Iris pigment epithelial cell (primary cell): ENCODE measurements at regions not wholly inside any gene's neighbourhood (a gene's known extent, or its start where the extent isn't known, plus 50 kb on each side); places are given as distances from the start of the nearest gene placed in this dataset.
"Not testable (repeated sequence)": the region's sequence is repeated elsewhere in the genome, so short reads cannot be mapped to it uniquely, and the experiment has no call there.

Experiments
- DNase-seq: peaks from one replicate; pipeline ENCODE4 v3.0.0-alpha.2; 2011; ENCODE audit warnings: low read depth

DNA sequence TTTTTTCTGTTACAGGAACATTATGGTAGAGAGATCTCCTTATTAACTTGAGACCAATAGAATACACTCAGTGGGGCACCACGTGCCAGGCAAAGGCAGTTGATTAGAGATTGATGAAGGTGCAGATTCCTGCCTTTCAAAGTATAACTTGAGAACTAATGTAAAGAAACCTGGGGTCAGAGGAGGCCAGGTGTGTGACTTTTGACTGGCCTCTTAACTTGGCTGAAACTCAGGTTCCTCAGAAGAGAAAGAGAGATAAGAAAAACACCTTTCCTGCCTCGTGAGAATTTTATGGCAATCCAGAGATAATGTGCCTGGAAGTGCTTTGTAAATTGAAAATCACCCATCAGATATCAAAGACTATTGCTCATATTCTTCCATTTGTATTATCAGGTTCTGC lies 110.7 kb upstream of the GZMB start:
- DNase-seq: no peak

DNA sequence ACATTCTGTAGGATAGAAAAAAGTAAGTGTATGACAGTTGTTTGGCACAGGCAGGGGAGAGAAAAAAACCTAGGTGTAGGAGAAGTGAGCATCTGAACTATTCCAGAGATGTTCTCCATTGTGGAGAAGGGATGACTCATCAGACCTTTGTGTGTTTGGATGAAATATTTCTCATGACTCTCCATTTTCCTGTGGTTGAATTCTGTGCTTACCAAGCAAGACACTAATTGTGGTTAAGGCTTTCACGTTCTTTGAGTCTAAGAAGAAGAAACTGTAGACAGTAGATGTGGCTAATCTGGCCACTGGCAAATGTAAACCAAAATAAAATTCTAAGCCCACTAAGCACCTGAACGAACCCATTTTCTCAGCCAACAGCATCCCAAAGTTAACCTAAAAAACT lies 107.9 kb upstream of the GZMB start:
- DNase-seq: peak; percentile 22

DNA sequence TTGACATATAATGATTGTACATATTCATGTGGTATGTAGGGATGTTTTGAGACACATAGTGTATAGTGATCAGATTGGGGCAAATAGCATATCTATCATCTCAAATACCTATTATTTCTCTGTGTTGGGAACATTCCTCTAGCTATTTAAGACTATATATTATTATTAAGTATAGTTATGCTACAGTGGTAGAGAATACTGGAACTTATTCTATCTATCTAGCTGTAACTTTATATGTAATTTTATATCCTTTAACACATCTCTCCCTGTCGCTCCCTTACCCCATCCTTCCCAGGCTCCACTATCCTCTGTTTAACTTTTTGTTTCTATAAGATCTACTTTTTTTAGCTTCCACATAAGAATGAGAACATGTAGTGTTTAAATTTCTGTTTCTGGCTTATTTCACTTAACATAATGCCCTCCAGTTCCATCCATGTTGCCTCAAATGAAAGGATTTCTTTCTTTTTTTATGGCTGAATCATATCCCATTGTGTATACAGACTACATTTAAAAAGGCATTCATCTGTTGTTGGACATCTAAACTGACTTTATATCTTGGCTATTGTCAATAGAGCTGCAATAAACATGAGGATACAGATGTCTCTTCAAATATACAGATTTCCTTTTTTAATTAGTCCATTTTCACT lies 102.1 kb upstream of the GZMB start:
- DNase-seq: no peak

DNA sequence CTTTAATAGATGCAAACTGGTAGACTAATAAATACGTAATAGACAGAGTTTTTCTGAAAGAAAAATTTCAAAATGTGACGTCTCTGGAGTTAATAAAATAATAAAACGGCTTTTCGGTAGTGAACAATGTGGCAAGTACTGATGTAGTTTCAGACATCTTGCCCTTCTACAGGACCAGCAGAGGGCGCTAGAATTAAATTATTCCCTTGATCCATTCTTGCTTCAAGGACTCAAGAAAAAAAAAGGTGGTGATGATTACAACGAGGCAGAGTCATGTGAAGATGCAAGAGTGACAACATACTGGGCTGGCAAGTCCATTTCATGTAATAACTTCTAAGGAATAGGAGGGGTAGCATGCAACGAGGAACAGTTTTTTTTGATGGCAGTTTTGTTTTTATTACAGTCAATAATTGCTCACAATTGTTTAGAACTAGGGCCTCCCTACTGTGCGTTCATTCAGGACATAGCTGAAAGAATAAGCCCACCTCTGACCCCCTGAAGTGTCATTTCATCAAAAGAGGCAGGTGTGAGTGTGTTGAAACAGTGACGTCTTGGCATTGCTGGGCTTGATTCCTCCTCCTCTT lies 101.0 kb upstream of the GZMB start:
- DNase-seq: peak; percentile 64

DNA sequence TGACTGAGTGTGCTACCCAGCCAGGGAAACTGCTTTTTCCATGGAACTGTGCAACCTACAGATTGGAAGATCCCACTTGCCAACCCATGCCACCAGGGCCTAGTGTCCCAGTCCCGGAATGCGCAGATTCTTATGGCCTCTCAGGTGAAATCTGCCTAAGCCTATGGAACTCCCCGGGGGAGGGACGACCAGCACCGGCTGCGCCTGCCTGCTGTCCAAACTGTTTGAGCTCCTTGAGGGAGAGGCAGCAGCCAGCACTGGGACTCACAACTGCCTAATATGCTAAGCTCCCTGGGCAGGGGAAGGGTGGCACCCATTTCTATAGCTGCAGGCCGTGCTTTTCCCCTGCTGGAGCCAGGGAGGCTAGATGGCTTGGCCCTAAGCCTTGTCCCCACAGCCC lies 92.5 kb upstream of the GZMB start:
- no peak for DNase-seq

DNA sequence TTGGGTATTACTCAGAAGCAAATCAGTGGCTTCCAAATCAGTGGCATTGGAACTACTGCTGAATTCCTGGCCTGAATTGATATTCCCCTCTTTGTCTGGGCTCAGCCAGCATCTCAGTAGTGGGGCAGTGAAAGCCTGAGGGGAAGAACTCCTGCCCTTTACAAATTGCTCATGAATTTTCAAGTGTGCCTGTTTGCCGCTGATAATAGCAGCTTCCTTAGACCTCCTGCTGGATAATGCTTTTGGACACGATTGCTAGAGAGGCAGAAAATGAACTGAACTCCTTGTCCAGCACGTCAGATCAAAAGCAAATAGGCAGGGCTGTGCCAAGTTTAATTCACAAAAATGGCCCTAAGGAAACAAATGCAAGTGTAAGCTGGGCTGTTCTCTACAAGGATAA lies 91.3 kb upstream of the GZMB start:
- no peak for DNase-seq

DNA sequence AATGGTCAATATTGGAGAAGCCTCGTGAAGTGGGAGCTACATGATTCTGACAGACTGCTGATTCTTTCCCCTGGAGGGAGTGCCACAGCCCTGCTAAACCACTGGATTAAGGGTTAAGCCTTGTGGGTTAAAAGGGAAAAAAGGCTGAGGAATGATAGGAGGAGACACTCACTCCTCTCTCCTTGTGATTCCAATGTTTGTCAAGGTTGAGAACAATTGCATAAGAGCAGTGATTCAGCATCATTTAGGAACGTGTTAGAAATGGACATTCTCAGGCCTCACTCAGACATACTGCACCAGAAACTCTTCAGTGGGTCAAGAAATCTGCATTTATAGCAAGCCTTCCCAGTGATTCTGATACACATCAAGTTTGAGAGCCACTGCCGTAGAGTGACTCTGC lies 87.8 kb upstream of the GZMB start:
- peak; percentile 7 for DNase-seq

DNA sequence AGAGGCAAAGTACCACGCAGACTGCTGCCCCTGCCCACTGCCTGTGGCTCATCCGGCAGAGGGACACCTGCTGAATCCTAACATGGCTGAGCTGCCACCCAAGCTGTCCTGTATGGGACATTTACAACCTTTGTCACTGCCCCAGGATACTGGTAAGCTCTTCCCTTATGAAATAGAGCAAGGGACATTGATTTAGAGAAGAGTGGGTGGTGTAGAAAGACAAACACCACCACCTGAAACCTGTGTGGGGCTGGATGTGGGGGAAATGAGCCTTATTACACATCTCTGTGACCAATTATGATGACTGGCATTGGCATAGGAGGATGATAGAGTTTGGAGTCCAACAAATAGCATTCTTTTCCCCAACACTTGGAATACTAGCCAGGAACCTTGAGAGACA lies 81.2 kb upstream of the GZMB start:
- no peak for DNase-seq

DNA sequence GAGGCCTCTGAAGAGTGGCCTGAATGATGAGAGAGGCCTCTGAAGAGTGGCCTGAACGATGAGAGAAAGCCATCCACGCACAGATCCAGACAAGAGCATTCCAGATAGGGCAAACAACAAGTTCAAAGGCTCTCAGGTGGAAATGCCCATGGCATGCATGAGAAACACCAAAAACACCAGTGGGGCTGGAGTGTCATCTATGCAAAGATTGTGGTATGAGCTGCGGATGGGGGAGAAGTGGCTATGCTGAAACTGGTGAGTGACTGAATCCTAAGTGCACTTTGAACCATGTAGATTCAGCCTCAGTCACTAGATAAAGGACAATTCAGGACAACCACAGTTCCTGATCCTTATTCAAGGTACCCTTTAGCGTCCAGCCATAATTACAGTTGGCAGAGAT lies 79.4 kb upstream of the GZMB start:
- DNase-seq: no peak

DNA sequence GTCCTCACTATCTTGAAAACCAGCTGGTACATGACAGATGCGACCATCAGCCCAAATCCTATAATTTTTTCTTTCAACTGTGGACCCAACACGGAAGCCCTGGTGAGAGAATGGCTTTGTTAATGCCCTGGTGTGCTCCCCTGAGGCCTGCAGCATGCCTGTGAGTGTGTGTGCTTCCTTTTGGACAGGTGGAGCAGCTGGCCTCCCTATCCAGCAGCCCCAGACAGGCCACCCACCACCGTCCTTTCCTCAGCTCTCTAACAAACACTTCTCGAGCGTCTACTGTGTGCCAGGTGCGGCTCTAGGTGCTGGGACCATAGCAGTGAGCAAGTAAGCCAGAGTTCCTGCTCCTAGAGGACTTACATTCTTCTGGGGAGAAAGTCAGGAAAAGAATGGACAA lies 78.9 kb upstream of the GZMB start:
- no peak for DNase-seq

DNA sequence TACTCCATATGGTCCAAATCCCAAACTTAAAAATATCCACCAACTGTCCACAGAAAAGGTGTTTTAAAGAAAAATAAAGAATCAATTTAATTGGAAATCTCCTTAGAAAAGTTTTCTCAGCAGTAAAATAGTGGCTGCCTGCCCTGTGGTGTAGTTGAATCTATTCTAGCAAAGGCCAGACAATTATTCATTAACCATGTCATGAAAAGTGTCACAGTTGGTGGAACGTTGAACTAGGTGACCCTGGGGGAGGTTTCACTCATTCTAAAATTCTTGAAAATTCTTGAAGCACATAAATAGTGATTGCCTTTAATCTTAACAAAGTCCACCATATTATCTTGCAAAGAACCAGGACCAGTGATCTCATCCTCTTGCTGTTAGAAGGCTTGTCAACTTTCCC lies 78.4 kb upstream of the GZMB start:
- DNase-seq: no peak

DNA sequence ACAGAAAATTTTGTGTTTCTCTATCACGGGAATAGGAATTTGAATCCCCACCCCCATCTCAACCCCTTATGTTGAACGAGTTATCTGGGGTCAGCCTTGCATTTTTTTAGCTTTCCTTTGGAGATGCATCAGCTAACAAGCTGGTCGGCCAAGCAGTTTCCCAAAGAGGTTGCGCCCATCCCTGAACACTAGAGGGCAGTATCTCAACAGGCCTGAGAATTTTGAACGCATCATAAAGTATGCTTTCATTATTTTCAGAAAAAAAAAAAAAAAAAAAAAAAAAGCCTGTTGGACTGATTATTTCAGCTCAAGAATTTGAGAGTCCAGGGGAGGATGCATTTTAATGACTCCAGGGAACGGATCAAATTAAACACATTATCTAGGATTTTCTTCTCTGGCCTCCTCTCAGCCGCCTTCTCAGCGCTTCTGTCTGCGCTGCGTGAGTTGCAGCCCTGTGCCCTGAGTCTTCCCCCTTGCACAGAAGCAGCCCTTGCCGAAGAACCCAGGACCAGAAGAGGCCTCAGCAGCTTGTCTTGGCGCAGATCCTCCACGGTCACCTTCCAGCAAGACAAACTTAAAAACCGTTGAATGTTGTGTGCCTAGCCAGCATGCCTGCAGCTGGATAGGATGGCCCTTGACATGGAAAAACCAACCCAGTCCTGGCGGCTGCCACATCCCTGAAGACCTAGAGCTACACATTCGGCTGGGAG lies 76.6 kb upstream of the GZMB start:
- peak; percentile 60 for DNase-seq

DNA sequence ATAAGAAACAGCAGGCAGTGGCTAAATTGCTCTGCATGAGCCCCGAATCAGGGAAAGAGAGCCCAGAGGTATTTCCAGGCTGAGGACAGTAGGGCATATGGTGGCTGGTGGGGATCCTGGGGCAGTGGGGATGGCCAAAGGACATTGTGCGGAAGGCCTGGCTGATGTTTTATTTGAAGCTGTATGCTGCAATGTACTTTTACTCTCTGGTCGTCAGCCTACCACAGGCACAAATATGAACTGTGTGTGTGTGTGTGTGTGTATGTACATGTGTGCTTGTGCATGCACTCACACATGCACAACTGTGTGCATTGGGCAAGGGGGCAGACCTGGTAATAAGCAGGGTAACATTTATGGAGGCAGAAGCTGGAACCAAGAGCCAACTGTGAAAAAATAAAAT lies 74.7 kb upstream of the GZMB start:
- no peak for DNase-seq

DNA sequence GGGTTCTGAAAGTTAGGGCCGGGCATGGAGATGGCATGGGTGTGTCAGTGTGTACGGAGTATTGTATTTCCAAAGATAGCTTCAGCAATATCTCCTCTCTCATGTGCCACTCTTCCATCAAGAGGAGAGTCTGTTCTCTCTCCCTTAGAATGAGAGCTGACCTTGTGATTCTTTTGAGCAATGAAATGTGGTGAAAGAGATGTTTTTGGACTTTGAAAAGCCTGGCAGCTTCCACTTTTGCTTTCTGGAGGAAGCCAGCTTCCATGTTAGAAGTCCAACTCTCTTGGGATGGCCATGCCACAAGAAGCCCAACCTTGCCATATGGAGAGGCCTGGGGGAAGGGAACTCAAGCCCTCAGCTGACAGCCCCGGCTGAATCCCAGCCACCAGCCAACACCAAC lies 72.4 kb upstream of the GZMB start:
- DNase-seq: no peak

DNA sequence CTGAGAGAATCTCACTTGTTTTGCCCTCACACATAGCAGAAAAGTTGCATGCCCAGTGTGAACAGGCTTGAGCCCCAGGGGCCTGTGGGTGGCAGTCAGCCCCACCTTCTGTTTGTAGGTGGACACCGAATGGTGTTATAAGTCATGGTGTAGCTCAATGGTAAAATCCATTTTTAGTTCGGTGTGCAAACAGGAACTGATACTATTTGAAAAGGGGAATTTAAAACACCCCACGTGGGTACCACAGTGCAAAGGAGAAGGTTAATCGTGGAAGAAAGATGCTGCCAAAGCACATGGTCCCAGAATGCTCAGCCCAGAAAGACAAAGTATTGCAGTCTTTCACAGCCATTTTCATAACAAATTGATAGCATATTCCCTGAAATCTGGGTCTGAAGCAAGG lies 71.8 kb upstream of the GZMB start:
- DNase-seq: no peak

DNA sequence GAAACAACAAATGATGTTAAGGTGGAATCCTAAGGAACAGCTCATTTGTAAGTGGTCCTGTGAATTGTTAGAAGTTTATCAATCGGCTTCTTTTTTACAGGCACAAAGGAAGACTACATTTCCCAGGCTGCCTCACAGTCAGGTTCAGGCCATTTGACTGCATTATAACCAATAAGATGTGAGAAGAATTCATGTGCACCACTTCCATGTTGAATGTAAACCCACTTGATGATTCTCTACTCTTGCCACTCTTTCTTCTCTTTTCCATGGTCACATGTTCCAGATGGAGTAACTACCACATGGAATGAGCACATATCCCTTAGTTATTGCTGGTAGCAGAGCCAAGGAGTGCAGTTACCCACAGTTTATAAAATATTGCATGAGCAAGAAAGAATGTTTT lies 67.1 kb upstream of the GZMB start:
- no peak for DNase-seq

DNA sequence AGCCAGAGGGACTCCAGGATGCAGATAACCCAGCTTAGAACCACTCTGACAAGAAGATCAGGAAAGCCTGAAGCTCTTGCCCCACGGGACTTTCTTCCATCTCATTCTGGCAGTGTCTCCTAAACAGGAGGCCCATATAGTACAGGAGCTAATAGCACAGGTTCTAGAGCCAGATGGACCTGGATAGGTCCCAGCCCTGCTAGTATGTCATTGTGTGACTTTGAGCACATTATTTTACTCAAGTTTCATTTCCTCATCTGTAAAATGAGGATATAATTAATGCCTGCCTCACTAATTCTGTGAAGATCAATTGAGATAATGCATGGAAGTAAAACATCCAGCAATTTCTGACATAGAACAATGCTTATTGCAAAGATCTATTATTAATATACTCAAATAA lies 66.5 kb upstream of the GZMB start:
- no peak for DNase-seq

DNA sequence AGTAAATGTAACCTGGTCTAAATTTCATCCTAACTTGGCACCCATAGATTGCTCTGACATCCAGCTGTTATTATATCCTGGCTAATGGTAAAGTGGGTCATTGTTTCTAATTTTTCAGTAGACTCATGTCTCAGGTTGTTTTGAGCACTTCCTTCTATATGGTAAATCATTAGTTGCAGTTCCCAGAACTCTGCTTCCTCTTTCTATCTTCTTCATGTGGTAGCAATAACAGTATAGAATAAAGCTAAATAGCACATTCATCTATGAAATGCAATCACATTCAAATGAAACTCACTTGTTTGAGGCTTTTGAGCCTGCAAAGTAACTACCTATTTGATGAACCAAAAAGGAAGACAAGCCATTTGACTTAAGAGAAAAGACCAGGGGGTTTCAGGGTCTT lies 65.1 kb upstream of the GZMB start:
- no peak for DNase-seq

DNA sequence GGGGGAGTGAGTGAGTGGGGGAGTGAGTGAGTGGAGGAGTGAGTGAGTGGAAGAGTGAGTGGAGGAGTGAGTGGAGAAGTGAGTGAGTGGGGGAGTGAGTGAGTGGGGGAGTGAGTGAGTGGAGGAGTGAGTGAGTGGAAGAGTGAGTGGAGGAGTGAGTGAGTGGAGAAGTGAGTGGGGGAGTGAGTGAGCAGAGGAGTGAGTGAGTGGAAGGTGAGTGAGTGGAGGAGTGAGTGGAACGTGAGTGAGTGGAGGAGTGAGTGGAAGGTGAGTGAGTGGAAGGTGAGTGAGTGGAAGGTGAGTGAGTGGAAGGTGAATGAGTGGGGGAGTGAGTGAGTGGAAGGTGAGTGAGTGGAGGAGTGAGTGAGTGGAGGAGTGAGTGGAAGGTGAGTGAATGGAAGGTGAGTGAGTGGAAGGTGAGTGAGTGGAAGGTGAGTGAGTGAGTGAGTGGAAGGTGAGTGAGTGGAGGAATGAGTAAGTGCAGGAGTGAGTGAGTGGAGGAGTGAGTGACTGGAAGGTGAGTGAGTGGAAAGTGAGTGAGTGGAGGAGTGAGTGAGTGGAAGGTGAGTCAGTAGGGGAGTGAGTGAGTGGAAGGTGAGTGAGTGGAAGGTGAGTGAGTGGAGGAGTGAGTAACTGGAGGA lies 62.4 kb upstream of the GZMB start:
- DNase-seq: not testable (repeated sequence)

DNA sequence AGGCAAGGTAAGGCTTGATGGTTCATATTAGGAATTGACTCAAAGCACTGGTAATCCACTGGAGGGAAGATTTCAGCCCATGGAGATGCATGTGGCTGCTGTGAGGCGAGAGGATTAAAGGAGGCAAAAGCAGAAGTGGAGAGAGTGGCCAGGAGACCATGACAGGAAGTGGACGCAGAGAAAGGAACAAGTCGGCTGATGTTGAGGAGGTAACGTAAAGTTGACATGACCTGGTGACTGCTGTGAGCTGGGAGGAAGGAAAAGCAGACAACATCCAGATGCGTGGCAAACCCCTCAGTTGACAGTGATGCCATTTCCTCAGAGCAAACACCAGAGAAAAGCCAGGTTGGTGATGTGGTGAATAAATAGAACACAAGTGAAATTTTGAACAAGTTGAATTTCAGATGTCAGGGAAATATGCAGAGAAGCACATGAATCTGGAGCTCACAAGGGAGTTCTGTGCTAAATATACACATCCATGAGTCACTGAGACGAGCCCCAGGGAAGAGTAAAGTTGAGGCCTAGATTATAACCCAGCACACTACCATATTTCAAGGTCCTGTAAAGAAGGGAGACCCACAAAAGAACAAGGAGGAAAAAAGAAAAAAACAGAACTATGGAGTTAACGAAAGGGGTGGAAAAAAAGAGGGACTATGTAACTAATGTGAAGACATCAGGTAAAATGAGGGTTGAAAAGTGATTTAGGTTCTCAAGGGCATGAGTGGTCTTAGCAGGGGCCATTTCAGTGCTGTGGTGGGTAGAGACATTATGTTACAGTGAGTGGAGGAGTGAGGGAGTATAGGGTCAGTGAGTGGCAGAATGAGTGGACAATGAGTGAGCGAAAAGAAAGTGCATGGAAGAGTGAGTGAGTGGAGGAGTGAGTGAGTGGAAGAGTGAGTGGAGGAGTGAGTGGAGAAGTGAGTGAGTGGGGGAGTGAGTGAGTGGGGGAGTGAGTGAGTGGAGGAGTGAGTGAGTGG lies 61.6 kb upstream of the GZMB start:
- DNase-seq: no peak

DNA sequence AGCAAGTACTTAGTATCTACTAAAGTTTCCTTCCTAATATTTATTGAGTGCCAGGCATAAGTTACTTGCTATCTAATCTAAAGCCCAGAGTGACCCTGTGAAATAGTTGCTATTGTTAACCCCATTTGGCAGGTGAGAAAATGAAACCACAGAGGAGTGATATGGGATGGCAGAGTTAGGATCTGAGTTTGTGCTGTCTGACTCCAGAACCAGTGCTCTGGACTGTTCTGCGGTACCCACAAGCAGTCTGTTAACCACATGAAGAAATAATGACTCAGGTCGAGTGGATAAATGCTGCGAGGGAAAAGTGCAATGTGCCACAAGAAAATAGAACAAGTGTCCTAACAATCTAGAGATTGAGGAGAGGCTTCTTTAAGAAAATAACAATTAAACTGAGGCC lies 60.7 kb upstream of the GZMB start:
- no peak for DNase-seq

DNA sequence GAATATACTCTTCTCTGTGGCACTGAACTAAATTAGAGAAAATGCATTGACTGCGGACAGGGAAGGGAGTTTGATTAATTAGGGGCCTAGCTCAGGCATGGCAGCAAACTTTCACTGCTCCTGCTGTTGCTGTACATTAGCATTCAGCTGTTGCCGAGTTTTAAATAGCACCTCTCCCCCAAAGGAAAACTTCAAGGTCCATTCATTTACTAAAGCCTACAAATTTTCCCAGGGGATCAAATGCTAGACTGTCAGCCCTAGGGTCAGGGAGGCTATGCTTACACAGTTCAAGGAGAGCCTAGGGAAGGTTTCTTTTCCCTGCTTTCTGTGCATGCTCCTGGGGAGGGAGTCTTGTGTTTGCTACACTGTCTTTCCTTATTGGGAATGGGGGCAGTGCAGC lies 60.0 kb upstream of the GZMB start:
- DNase-seq: no peak
